Neural progenitor cell (in vitro differentiated cells): ENCODE measurements at regions not wholly inside any gene's neighbourhood (a gene's known extent, or its start where the extent isn't known, plus 50 kb on each side); places are given as distances from the start of the nearest gene placed in this dataset.

Experiments
- DNase-seq: peaks from one replicate; pipeline ENCODE4 v3.0.0-alpha.2; 2016; ENCODE audit warnings: low spot score
- H2AFZ ChIP-seq: fragments of 200-600 bp; sonication (generic); replicated peaks from 2 replicates; pipeline ENCODE4 v1.6.1; 2016; ENCODE audit warnings: antibody characterized with exemption
- H3F3A ChIP-seq: fragments of 200-600 bp; sonication (generic); 2 replicates; pipeline ENCODE4 v1.6.1; 2016; ENCODE audit warnings: antibody characterized with exemption, low read depth
- H3K27ac ChIP-seq: fragments of 200-600 bp; sonication (generic); 2 replicates; pipeline ENCODE4 v1.5.1; 2016; ENCODE audit warnings: mild to moderate bottlenecking
- H3K27me3 ChIP-seq: fragments of 200-600 bp; sonication (generic); 2 replicates; pipeline ENCODE4 v1.6.1; 2016; ENCODE audit warnings: mild to moderate bottlenecking, moderate library complexity
- H3K36me3 ChIP-seq: fragments of 200-600 bp; sonication (generic); 2 replicates; pipeline ENCODE4 v1.5.1; 2016
- H3K4me1 ChIP-seq: fragments of 200-600 bp; sonication (generic); 2 replicates; pipeline ENCODE4 v1.6.1; 2016; ENCODE audit warnings: mixed run types
- H3K4me2 ChIP-seq: fragments of 200-600 bp; sonication (generic); 2 replicates; pipeline ENCODE4 v1.6.1; 2016
- H3K4me3 ChIP-seq: fragments of 200-600 bp; sonication (generic); 2 replicates; pipeline ENCODE4 v1.5.1; 2016
- H3K79me2 ChIP-seq: fragments of 200-600 bp; sonication (generic); 2 replicates; pipeline ENCODE4 v1.6.1; 2016; ENCODE audit warnings: low read depth
- H3K9ac ChIP-seq: fragments of 200-600 bp; sonication (generic); 2 replicates; pipeline ENCODE4 v1.6.1; 2016
- H3K9me3 ChIP-seq: fragments of 200-600 bp; sonication (generic); 2 replicates; pipeline ENCODE4 v1.5.1; 2016; ENCODE audit warnings: low read depth
- H4K20me1 ChIP-seq: fragments of 200-600 bp; sonication (generic); 2 replicates; pipeline ENCODE4 v1.6.1; 2016; ENCODE audit warnings: low read depth
- H3K27ac Mint-ChIP-seq: 3 replicates; pipeline ENCODE4 v1.8.0; 2021; ENCODE audit warnings: mixed read lengths
- H3K27me3 Mint-ChIP-seq: 2 replicates; pipeline ENCODE4 v1.8.0; 2022; ENCODE audit warnings: low read depth, mild to moderate bottlenecking, inconsistent platforms, moderate library complexity, mixed read lengths; ENCODE audit not compliant: insufficient read depth
- H3K36me3 Mint-ChIP-seq: 3 replicates; pipeline ENCODE4 v1.8.0; 2021; ENCODE audit warnings: mixed read lengths
- H3K4me1 Mint-ChIP-seq: 3 replicates; pipeline ENCODE4 v1.8.0; 2021; ENCODE audit warnings: mixed read lengths
- H3K4me3 Mint-ChIP-seq: 3 replicates; pipeline ENCODE4 v1.8.0; 2021; ENCODE audit warnings: mild to moderate bottlenecking, moderate library complexity, mixed read lengths
- H3K9me3 Mint-ChIP-seq: 3 replicates; pipeline ENCODE4 v1.8.0; 2020; ENCODE audit warnings: mixed read lengths
- EZH2 ChIP-seq: fragments of 200-600 bp; sonication (generic); IDR thresholded peaks from 2 replicates; pipeline ENCODE4 v1.6.1; 2017; ENCODE audit warnings: antibody characterized with exemption, mild to moderate bottlenecking, moderate library complexity
- EZH2phosphoT487 ChIP-seq: fragments of 200-600 bp; sonication (generic); IDR thresholded peaks from 2 replicates; pipeline ENCODE4 v1.6.1; 2017; ENCODE audit warnings: antibody characterized with exemption
- TF ChIP-seq, protein P1 (sequence below): fragments of 200-600 bp; sonication (generic); IDR thresholded peaks from 2 replicates; pipeline ENCODE4 v1.5.1; 2017; ENCODE audit warnings: antibody characterized with exemption, mild to moderate bottlenecking

DNA sequence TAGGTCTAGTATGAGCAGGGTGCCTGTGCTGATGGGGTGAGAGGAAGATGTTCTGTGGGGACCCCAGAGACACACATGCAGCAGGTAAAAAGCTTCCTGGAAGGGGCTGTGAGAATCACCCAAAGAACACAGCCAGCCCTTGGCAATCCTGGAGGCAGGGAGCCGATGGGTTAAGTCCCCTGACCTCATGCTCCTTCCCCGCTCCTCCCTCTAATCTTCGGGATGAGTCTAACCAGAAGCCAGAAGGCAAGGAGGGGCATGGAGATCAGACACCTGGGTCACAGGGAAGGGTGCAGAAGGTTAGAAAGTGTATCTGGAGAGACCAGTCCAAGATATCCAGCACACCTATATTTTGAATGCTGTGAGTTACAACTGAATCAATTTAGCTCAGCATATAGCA, 274.1 kb upstream of the PAPPA start:
- Mint-ChIP-seq H3K27me3 (no peaks in the 10 kb centered on the region), H3K4me3 (no peak overlapping the region), H3K9me3 (no peaks in the 10 kb centered on the region), H3K4me1 (no peaks in the 10 kb centered on the region), H3K36me3 (no peaks in the 10 kb centered on the region), H3K27ac (no peak overlapping the region)
- Histone ChIP-seq H3K4me2 (no peak overlapping the region), H3K4me1 (no peaks in the 10 kb centered on the region), H3K79me2 (no peaks in the 10 kb centered on the region), H4K20me1 (no peaks in the 10 kb centered on the region), H3K9me3 (no peaks in the 10 kb centered on the region), H3F3A (no peaks in the 10 kb centered on the region), H3K27ac (no peak overlapping the region), H3K27me3 (no peaks in the 10 kb centered on the region), H2AFZ (no peak overlapping the region), H3K36me3 (no peaks in the 10 kb centered on the region), H3K9ac (no peak overlapping the region), H3K4me3 (no peak overlapping the region)
- DNase-seq = no peak
- TF ChIP-seq, protein P1, sequence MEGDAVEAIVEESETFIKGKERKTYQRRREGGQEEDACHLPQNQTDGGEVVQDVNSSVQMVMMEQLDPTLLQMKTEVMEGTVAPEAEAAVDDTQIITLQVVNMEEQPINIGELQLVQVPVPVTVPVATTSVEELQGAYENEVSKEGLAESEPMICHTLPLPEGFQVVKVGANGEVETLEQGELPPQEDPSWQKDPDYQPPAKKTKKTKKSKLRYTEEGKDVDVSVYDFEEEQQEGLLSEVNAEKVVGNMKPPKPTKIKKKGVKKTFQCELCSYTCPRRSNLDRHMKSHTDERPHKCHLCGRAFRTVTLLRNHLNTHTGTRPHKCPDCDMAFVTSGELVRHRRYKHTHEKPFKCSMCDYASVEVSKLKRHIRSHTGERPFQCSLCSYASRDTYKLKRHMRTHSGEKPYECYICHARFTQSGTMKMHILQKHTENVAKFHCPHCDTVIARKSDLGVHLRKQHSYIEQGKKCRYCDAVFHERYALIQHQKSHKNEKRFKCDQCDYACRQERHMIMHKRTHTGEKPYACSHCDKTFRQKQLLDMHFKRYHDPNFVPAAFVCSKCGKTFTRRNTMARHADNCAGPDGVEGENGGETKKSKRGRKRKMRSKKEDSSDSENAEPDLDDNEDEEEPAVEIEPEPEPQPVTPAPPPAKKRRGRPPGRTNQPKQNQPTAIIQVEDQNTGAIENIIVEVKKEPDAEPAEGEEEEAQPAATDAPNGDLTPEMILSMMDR = no peak
- no peak for TF ChIP-seq EZH2
- TF ChIP-seq EZH2phosphoT487 = no peak

DNA sequence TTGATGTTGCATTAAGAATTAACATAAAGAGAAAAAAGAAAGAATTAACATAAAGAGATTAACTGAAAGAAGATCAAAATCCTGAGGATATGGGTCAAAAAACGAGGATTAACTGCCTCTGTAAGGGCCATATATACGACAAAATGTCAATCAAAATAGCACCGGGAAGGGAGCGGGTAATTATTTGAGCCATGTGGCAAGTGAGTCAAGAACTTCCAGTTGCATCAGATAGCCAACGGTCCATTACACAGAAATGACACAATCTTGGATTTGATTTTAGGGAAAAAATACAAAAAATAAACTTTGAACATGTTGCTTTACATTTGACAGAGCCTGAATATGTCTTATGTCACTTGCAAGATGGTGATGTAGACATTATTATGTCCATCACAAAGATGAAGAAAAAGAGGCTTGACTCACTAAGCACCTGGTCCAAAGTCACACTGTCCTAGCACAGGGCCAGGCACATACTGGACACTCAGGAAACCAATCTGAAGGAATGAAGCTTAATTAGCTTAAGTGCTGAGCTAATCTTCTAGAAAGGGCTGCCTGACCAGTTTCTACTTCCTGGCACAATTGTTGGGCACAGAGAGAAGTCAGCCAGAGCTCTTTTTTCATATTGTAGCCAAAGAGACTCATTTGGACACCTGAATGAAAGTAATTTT, 273.2 kb upstream of the PAPPA start:
- no peak for DNase-seq
- no peaks in the 10 kb centered on the region for H3F3A ChIP-seq
- Mint-ChIP-seq H3K36me3 (no peaks in the 10 kb centered on the region), H3K27ac (no peak overlapping the region), H3K4me3 (no peak overlapping the region), H3K27me3 (no peaks in the 10 kb centered on the region), H3K9me3 (no peaks in the 10 kb centered on the region), H3K4me1 (no peaks in the 10 kb centered on the region)
- H3K36me3 ChIP-seq = no peaks in the 10 kb centered on the region
- no peaks in the 10 kb centered on the region for H4K20me1 ChIP-seq
- H3K79me2 ChIP-seq = no peaks in the 10 kb centered on the region
- no peak overlapping the region for H3K4me2 ChIP-seq
- no peak for TF ChIP-seq EZH2phosphoT487
- no peak for TF ChIP-seq EZH2
- TF ChIP-seq, protein P1 = no peak
- no peak overlapping the region for H3K27ac ChIP-seq
- H3K4me3 ChIP-seq = no peak overlapping the region
- H2AFZ ChIP-seq = no peak overlapping the region
- H3K27me3 ChIP-seq = no peaks in the 10 kb centered on the region
- no peaks in the 10 kb centered on the region for H3K4me1 ChIP-seq
- H3K9me3 ChIP-seq = no peaks in the 10 kb centered on the region
- no peak overlapping the region for H3K9ac ChIP-seq

DNA sequence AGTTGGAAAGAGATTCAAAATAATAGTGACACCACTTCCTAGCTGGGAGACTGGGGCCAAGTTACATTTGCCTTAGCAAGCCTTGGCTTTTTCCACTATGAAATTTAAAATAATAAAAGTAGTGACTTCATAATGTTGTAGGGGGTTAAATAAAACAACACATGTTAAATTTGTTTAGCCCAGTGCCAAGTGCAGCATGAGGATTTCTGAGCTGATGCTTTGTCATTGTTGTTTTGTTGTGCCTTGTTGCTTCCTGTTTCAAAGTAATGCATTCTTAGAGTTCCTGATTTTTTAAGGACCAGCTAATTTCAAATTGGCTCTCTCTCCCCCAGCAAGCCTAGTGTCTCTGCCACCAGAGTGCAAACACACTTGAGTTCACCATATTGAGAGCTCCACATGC, 270.7 kb upstream of the PAPPA start:
- no peaks in the 10 kb centered on the region for H3K4me1 Mint-ChIP-seq
- no peak overlapping the region for H3K27ac Mint-ChIP-seq

More for the DNA sequence above, 270.7 kb upstream of the PAPPA start:
- no peaks in the 10 kb centered on the region for H3K79me2 ChIP-seq
- H3K4me1 ChIP-seq = no peaks in the 10 kb centered on the region
- H3K4me2 ChIP-seq = no peak overlapping the region
- H3F3A ChIP-seq = no peaks in the 10 kb centered on the region
- no peak overlapping the region for H2AFZ ChIP-seq
- no peak overlapping the region for H3K4me3 ChIP-seq
- no peaks in the 10 kb centered on the region for H3K9me3 ChIP-seq
- TF ChIP-seq EZH2phosphoT487 (no peak), EZH2 (no peak)
- TF ChIP-seq, protein P1 = no peak
- Mint-ChIP-seq H3K4me3 (no peak overlapping the region), H3K27me3 (no peaks in the 10 kb centered on the region), H3K9me3 (no peaks in the 10 kb centered on the region), H3K36me3 (no peaks in the 10 kb centered on the region)
- DNase-seq = no peak
- no peaks in the 10 kb centered on the region for H3K27me3 ChIP-seq
- no peak overlapping the region for H3K27ac ChIP-seq
- no peak overlapping the region for H3K9ac ChIP-seq
- H4K20me1 ChIP-seq = no peaks in the 10 kb centered on the region
- no peaks in the 10 kb centered on the region for H3K36me3 ChIP-seq
